NCI-H510A treated with DMSO at 0.1 percent for 48 hours (cell line): ENCODE measurements at regions not wholly inside any gene's neighbourhood (a gene's known extent, or its start where the extent isn't known, plus 50 kb on each side); places are given as distances from the start of the nearest gene placed in this dataset.

Source experiments
- DNase-seq: peaks from one replicate; lab custom pipeline; 2025; lab: John Stamatoyannopoulos, UW

- no peak for DNase-seq
These were observed 558.8 kb upstream of the GHITM start for GRCh38 chr10:83580373-83581012.

GRCh38 chr10:83582407-83583095 is 556.8 kb upstream of the GHITM start:
- no peak for DNase-seq

GRCh38 chr10:83585686-83586085 is 553.6 kb upstream of the GHITM start:
- DNase-seq: no peak

GRCh38 chr10:83592337-83592935 is 546.9 kb upstream of the GHITM start:
- DNase-seq: no peak

GRCh38 chr10:83603708-83604107 is 535.6 kb upstream of the GHITM start:
- DNase-seq: peak; percentile 56

- peak; percentile 86 for DNase-seq
These were observed 533.3 kb upstream of the GHITM start for GRCh38 chr10:83605783-83606630.

GRCh38 chr10:83607959-83608745 is 531.2 kb upstream of the GHITM start:
- DNase-seq: no peak

GRCh38 chr10:83612050-83612449 is 527.3 kb upstream of the GHITM start:
- DNase-seq: no peak

GRCh38 chr10:83612746-83613145 is 526.6 kb upstream of the GHITM start:
- no peak for DNase-seq

- DNase-seq: no peak
These were observed 522.1 kb upstream of the GHITM start for GRCh38 chr10:83617172-83617571.

GRCh38 chr10:83617692-83618545 is 521.4 kb upstream of the GHITM start:
- DNase-seq: no peak

- no peak for DNase-seq
These were observed 513.4 kb upstream of the GHITM start for GRCh38 chr10:83625831-83626360.

GRCh38 chr10:83632701-83633100 is 506.6 kb upstream of the GHITM start:
- no peak for DNase-seq

- no peak for DNase-seq
These were observed 505.8 kb upstream of the GHITM start for GRCh38 chr10:83633547-83633946.

- DNase-seq: no peak
These were observed 502.5 kb upstream of the GHITM start for GRCh38 chr10:83636826-83637225.

GRCh38 chr10:83647526-83647925 is 491.8 kb upstream of the GHITM start:
- DNase-seq: no peak

- DNase-seq: no peak
These were observed 491.1 kb upstream of the GHITM start for GRCh38 chr10:83648201-83648600.

GRCh38 chr10:83649471-83649870 is 489.8 kb upstream of the GHITM start:
- no peak for DNase-seq

- DNase-seq: no peak
These were observed 484.6 kb upstream of the GHITM start for GRCh38 chr10:83654689-83655088.

GRCh38 chr10:83656924-83657323 is 482.4 kb upstream of the GHITM start:
- no peak for DNase-seq
